GM21526 (cell line): ENCODE measurements at regions not wholly inside any gene's neighbourhood (a gene's known extent, or its start where the extent isn't known, plus 50 kb on each side); places are given as distances from the start of the nearest gene placed in this dataset.
"Not testable (repeated sequence)": the region's sequence is repeated elsewhere in the genome, so short reads cannot be mapped to it uniquely, and the experiment has no call there.

Experiments used
- ATAC-seq: cut with Tn5 transposase; IDR thresholded peaks from one replicate; pipeline ENCODE4 v1.9.1; 2021; ENCODE audit warnings: moderate library complexity; ENCODE audit not compliant: unreplicated experiment, low FRiP score

DNA sequence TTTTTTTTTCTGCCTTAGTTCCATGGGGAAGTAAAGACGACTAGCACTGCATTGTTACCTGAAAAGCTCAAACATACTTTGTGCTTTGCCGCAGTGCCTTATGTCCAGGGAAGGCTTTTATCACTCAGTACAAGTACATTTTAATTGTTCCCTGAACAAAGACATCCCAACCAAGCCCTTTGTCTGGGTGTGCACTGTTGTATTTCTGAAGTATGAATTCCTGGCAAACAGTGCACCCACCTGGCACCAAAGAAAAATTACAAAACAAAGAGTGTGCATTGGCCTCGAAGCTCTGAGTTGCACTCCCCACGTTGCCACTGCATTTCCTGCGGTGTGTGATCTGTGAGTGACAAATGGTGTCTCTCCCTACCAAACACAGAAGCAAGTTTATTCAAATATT lies 858.5 kb upstream of the PIK3C3 start:
- ATAC-seq, result no peak

DNA sequence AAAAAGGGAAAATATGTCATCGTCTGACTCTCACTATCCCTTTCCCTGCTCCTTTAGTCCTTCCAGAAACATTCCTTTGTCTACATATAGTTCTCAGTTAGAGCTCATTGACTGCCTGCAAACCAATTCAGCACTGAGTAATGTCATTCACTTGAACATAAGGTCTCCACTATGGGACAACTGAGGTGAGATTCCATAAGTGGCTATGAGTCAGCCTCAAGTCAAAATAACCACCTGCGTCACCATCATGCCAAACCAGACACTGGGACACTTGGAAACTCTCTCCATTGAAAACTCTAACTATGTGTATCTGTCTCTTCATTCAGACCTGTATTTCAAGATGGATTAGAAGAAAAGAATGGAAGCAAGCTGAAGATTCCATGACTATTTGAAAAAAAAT lies 878.0 kb upstream of the PIK3C3 start:
- ATAC-seq, result no peak

DNA sequence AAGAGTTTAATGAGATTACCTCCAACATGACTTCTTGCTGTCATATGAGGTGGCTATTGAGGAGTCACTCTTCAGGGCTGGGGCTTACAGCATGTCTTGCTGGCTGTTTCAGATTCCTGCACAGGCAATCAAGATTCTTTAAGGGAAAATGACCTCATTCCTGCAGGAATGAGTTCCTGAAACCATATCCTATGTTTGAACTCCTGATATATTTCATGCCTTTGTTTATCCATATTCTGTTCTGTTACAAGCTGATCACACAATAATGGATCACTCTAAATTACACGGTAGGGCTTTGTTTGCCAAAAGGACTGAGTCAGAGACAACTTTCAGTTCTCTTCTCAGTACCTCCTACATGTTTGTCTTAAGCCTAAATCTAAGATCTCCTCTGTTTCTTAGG lies 879.8 kb upstream of the PIK3C3 start:
- no peak for ATAC-seq

DNA sequence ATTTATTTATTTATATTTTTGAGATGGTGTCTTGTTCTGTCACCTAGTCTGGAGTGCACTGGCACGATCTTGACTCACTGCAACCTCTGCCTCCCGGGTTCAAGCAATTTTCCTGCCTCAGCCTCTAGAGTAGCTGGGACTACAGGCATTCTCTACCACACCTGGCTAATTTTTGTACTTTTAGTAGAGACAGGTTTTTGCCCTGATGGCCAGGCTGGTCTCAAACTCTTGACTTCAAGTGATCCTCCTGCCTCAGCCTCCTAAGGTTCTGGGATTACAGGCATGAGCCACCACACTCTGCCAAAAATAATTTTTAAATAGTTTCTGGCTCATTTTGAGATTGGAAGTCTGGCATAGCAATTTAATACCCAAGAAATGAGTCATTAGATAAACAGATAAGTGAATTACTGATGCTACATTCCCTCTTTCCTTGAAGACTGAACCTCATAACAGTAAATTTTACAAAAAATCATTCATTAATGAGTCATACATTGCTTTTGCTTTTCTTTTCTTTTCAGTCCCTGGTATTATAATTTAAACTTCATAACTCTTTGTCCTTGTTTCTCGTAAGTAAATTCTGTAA lies 881.6 kb upstream of the PIK3C3 start:
- ATAC-seq, result no peak

DNA sequence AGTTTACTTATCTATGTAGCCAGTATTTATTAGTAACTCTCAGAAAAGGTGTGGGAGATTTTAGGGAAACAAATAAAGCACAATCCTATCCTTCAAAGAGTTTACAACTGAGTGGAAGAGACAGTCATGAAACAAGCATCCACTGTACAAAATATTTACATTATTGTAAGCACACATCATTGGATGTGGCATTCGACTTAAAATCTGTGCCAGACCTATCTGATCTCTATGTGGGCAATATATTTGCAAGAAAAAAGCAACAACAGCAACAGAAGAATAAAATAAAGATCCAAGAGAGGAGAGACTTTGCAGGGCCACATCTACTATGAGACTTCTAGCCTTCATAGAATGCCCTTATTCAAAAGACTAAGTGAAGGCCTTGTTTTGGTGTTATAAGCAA lies 882.1 kb upstream of the PIK3C3 start:
- ATAC-seq, result no peak

DNA sequence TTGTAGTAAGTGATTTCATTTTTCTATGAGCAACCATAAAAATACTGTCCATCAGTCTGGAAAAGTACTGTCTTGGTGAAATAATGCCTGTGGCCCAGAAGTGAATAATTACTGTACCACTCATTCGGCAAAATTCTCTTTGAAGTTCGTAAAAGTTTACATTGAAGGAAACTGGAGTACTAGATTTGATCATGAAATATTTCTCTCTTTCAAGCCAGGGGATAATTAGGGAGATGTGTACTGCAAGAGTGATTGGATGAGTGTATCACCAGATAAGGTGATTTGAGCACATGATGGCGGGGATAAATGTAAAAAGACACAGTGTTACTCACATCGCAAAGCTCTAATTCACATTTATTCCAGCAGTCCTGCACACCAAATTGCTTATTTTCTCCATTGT lies 883.2 kb upstream of the PIK3C3 start:
- no peak for ATAC-seq

DNA sequence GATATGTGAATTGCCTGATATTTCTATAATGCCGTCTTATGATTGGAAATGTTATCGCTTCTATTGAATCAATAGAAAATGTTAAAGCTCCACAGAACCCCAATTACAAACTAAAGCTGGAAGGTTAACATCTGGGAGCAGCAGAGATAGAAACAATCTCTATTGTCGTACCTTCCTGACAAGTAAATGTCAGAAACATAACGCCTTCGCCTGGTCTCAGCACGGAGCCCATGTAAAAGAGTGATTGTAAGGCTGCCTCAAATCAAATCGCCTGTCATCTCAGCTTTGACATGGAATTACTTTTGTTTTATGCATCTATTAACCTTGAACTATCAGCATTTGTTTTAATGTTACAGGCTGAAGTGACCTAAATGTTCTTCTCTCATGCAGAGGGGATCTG lies 885.9 kb upstream of the PIK3C3 start:
- no peak for ATAC-seq

DNA sequence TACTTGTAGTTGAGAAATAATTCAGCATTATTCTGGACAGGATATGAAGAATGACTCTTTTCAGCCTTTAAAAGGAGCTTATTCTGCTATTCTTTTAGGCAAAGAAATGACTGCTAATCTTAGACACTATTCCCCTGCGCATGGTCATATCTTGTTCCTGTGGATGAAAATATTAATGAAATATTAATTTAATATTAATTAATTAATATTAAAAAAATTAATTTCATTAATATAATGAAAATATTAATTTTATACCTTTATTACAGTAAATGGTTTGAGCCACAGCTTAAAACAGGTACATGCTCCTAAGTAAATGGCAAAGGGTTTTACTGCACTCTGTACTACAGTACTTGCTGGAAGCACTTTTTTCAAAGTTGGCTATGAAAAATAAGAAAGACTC lies 890.1 kb upstream of the PIK3C3 start:
- no peak for ATAC-seq

DNA sequence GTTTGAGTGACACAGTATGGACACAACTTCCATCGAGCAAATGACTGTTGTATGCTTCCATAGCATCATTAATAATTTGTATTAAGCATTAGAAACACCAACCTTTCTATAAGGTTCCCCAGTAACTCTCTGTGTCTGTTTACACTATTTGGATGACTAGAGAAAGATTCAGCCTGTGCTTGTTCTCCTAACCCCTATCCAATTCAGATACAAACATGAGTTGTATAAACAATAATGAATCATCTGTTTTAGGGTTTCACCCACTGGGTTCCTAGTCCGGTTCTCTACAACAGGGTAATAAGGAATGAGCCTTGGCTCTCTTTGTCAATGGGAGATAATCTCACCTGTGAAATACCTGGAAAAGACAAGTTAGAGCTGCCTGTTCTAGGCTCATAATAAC lies 894.1 kb upstream of the PIK3C3 start:
- no peak for ATAC-seq

DNA sequence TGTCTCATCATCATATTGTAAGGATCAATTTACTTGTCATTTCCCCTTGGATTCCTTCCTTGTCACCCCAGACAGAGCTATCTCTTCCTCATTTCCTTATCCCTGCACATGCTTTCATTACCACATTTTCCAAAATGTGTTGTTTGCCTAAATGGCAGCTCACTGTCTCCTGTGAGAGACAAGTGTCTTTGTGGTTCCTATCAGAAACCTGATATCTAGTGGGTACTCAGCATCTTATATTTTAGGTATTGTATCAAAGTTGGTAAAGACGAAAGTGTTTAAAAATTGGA lies 896.0 kb upstream of the PIK3C3 start:
- no peak for ATAC-seq

DNA sequence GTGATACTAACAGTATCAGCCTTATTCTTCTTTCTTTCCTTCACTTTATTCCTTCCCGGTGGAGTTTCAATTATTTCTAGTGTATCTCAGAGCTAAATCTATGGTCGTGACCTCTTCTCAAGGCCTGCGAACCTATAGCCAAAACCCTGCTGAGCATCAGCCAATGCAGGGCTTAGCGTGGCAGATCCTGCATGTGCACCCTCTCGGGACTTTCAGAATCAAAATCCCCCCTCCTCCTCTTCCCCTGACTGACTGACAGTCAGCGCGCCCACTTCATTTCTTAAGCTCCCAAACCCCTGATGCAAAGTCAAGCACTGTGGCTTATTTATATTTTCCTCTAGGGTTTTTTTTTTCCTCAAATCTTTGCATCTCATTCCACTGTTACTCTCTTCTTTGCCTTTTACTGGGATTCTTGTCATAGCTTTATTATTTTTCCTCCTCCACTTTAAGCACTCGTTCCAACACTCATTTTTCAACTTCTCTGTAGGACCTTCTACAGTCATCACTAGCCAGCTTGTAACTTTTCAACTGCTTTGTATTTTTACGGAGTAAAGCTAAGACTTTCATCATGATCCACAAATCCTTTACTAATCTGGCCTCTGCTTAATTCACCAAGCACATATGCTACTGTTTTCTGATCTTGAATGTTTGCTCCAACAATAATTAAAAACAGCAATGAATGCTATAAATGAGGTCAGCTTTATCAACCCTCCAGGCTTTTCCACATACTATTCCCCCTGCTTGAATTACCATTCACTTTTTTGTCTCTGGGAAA lies 896.5 kb upstream of the PIK3C3 start:
- ATAC-seq, result no peak

DNA sequence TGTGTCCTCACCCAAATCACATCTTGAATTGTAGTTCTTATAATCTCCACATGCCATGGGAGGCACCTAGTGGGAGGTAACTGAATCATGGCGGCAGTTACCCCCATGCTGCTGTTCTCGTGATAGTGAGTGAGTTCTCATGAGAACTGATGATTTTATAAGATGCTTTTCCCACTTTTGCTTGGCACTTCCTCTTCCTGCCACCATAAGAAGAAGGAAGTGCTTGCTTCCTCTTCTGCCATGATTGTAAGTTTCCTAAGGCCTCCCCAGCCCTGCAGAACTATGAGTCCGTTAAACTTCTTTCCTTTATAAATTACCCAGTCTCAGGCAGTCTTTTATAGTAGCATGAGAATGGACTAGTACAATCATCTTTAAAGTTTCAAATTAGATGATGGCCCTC lies 902.4 kb upstream of the PIK3C3 start:
- no peak for ATAC-seq

DNA sequence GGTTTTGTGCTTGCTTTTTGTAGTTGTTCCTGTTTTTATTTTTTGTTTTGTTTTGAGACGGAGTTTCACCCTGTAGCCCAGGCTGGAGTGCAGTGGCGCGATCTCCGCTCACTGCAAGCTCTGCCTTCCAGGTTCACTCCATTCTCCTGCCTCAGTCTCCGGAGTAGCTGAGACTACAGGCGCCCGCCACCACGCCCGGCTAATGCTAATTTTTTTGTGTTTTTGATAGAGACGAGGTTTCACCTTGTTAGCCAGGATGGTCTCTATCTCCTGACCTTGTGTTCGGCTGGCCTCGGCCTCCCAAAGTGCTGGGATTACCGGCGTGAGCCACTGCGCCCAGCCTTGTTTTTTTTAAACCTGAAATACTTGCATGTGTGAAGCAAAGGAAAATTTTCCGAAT lies 908.8 kb upstream of the PIK3C3 start:
- not testable (repeated sequence) for ATAC-seq

DNA sequence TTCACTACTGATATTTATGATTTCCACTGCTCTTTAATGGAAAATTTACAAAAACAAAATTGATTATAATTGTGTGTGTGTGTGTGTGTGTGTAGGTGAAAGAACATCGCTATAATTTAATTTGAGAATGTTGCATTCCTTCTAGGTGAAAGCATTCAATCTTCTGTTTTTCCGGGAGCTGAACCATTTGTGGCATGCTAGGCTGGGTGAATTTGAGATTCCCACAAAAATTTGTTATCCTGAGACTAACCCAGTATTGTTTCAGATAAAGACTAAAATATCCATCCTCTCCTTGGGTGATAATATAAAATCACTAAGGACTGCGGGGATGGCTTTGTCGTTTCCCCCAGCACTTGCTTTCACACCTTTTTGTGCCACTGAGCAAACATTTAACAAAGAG lies 911.2 kb upstream of the PIK3C3 start:
- no peak for ATAC-seq

DNA sequence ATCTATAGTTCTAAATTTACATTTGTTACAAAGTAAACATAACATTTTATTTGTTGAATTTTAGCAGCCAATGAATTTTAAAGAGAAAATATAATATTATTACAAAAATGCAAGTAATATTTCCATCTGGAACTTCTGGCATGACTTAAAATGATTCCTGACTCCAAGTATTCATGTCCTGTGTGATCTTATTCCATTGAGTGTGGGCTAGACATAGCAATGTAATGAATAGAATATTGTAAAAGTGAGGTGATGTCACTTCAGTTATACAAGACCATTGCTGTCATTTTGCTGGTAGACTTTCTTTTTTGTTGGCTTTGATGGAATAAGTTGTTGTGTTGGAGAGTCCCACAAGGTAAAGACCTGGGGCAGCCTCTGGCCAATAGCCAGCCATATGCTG lies 912.2 kb upstream of the PIK3C3 start:
- ATAC-seq, result no peak

DNA sequence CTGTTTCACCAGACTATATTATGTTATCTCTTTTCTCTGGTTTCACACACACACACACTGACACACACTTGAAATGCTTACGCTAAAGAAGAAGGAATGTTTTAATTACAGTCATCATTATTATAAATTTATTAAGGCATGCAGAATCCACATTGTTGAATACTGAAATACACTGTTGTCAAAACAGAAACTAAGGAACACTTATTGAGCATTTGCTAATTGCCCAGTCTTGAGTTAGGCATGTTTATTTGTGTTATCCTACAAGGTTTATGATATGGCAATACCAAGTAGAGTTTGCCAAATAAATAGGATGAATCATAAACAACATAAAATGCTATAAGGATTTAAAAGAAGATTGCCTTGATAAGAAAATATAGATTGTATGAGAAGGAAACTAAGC lies 917.0 kb upstream of the PIK3C3 start:
- ATAC-seq, result no peak

DNA sequence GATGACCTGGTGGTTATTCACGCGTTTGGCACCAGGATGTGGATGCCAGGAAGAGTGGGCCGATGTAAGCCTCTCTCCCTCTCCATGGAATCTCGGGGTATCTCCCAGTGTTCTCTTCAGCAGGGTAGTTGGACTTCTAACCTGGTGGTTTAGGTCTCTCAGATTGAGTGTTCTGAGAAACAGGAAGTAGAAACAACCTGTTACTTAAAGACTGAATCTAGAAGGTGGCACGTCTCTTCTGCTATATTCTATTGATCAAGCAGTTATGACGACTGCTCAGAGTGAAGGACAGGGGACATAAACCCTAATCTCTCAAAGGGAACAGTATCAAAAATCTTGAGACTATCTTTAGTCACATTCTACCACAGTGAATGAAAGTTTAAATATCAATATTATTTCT lies 918.7 kb upstream of the PIK3C3 start:
- no peak for ATAC-seq

DNA sequence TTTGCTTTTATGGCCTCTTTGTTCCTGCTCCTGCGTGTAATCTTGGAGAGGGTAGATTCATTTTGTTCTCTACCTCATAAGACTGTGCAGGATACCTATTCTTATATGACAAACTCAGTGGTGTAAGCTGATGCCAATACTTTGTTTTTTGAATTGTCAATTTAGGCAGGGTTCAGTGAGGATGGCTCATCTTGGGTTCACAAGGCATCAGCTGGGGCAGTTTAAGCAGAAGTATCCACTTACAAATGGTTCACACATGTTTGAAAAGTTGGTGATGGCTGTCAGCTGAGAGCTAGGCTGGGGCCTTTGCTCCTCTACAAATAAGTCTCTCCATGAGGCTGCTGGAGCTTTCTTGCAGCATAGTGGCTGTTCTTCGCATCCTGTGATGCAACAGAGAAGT lies 920.6 kb upstream of the PIK3C3 start:
- ATAC-seq, result no peak

DNA sequence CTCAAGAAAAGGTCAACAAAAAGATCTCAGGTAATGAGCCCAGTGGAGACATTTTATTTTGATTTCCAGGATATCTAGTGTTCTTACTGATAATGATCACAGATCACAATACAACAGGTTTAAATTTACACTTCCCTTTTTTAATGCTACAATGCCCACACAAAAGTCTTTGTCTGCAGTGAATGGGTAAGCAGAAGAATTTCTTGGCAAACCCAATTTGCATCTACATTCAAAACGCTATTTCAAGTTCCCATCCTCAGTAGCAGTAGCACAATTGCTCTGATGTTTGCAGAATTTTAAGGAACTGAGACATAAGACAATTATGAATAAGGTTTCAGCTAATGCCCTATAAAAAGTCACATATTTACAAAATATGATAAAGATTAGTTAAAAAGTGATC lies 929.4 kb upstream of the PIK3C3 start:
- ATAC-seq, result no peak

DNA sequence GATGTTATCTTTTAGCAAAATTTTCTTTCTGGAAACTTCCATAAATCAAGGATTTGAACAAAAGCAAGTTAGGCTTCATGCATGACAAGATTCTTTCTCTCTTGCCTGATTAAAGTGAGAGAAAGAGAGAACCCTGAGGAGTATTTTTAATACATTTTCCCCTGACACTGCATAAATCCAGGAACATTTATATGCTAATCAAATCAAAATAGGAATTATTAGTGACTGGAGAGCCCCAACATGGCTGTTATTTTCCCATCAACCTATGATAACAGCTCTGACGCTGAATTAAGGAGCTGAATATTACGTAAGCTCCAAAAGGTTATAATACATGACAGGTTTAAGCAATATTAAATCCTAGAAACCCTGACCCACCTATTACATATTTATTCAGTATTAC lies 930.2 kb upstream of the PIK3C3 start:
- ATAC-seq, result no peak

DNA sequence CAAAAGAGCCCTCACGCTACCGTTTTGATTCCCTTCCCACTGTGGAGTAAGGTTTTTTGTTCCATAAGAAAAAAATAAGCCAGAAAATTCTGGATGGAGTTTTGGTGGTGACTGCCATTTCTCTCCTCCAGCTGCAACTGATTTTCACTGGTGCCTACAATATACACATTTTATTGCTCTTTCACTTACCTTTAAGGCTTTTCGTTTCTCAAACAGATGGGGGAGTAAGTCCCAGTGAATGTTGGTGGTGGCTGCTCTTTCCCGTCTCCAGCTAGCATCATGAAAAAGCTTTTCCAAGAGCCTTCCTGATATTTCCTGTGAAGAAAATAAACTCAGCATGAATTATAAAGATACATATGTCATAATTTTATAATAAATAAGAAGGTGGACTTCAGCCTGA lies 932.5 kb upstream of the PIK3C3 start:
- ATAC-seq, result no peak

DNA sequence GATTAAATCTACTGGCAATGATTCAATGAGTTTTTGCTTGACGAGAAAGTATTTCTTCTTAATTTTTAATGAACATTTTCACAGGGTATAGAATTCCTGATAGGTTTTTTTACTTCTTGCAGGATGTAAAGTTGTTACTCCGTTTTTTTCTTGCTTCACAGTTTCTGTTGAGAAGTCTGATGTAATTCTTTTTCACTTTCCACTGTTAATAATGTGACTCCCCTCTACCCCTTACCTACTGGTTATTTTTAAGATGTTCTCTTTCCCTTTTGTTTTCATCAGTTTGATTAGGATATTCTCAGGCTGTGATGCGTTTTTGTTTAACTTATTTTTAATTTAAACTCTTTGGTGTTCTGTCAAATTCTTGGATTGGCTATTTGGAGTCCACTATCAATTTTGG lies 933.9 kb upstream of the PIK3C3 start:
- ATAC-seq, result no peak

DNA sequence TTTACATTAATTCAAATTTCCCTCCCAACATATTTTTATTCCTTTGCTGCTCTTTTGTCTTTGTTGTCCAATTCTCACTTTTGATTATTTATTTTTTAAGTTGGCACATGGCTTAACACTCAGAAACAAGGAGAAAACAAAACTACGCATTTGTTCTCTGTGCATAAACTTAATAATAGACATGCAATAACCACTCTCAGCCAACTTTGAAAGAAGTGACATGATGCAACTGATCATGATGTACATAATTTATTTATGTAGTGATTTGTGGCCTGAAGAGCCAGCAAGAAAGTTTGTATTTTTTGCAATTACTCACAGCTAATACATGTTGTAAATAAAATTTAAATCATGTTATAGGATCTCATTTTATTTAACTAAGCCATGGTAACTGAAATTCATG lies 942.8 kb upstream of the PIK3C3 start:
- no peak for ATAC-seq
